Mesenchymal stem cell (in vitro differentiated cells and primary cell): ENCODE measurements at regions not wholly inside any gene's neighbourhood (a gene's known extent, or its start where the extent isn't known, plus 50 kb on each side); places are given as distances from the start of the nearest gene placed in this dataset.

ENCODE experiments used
- DNase-seq: peaks from one replicate; pipeline ENCODE4 v3.0.0-alpha.2; 2013
- H2AFZ ChIP-seq: one replicate; pipeline ENCODE4 v1.6.1; 2013; ENCODE audit warnings: low read depth, mild to moderate bottlenecking, control low read depth, inconsistent platforms, low read length, moderate library complexity
- H2AK5ac ChIP-seq: 2 replicates; pipeline ENCODE4 v1.6.1; 2013; ENCODE audit warnings: low read length, moderate library complexity, mild to moderate bottlenecking, inconsistent platforms; ENCODE audit not compliant: severe bottlenecking
- H2BK120ac ChIP-seq: one replicate; pipeline ENCODE4 v1.6.1; 2013; ENCODE audit warnings: low read depth, mild to moderate bottlenecking, inconsistent platforms, low read length, moderate library complexity
- H2BK12ac ChIP-seq, 2 experiments: one replicate each; pipeline ENCODE4 v1.6.1; 2013; ENCODE audit warnings: inconsistent platforms in 2 of 2, low read length in 2 of 2, mild to moderate bottlenecking in 2 of 2, moderate library complexity in 2 of 2, control low read depth in 1 of 2
- H2BK15ac ChIP-seq: one replicate; pipeline ENCODE4 v1.6.1; 2013; ENCODE audit warnings: mild to moderate bottlenecking, low read depth, inconsistent platforms; ENCODE audit not compliant: poor library complexity, severe bottlenecking
- H2BK5ac ChIP-seq: 2 replicates; pipeline ENCODE4 v1.6.1; 2013; ENCODE audit warnings: low read depth, mild to moderate bottlenecking, low read length, control low read depth, inconsistent platforms; ENCODE audit not compliant: poor library complexity, severe bottlenecking
- H3K14ac ChIP-seq, 2 experiments: one replicate each; pipeline ENCODE4 v1.6.1; 2013; ENCODE audit warnings: inconsistent platforms in 2 of 2, low read length in 2 of 2, control low read depth in 1 of 2, mild to moderate bottlenecking in 1 of 2, moderate library complexity in 1 of 2
- H3K18ac ChIP-seq, 2 experiments: one replicate each; pipeline ENCODE4 v1.6.1; 2013; ENCODE audit warnings: inconsistent platforms in 2 of 2, low read length in 2 of 2, control low read depth in 1 of 2, low read depth in 1 of 2, mild to moderate bottlenecking in 1 of 2
- H3K23ac ChIP-seq, 2 experiments: one replicate each; pipeline ENCODE4 v1.6.1; 2013; ENCODE audit warnings: inconsistent platforms in 2 of 2, low read length in 2 of 2, mild to moderate bottlenecking in 2 of 2, moderate library complexity in 2 of 2, control low read depth in 1 of 2
- H3K27ac ChIP-seq: 2 replicates; pipeline ENCODE4 v1.5.1; 2013; ENCODE audit warnings: mild to moderate bottlenecking, moderate library complexity, low read length, control low read depth, inconsistent platforms; ENCODE audit not compliant: poor library complexity, severe bottlenecking
- H3K27me3 ChIP-seq, 2 experiments: 2 replicates each; pipeline versions ENCODE4 v1.6.1 to v1.7.0; 2013; ENCODE audit warnings: low read length in 2 of 2, mild to moderate bottlenecking in 2 of 2, moderate library complexity in 2 of 2, control low read depth in 1 of 2, inconsistent platforms in 1 of 2; ENCODE audit not compliant: control insufficient read depth in 1 of 2, insufficient read depth in 1 of 2
- H3K36me3 ChIP-seq, 2 experiments: 2 replicates each; pipeline versions ENCODE4 v1.6.1 to v1.7.0; 2013; ENCODE audit warnings: low read length in 2 of 2, control low read depth in 1 of 2, inconsistent platforms in 1 of 2, low read depth in 1 of 2, mild to moderate bottlenecking in 1 of 2; ENCODE audit not compliant: insufficient read depth in 2 of 2, control insufficient read depth in 1 of 2
- H3K4ac ChIP-seq, 2 experiments: one replicate each; pipeline ENCODE4 v1.6.1; 2013; ENCODE audit warnings: inconsistent platforms in 2 of 2, low read length in 2 of 2, mild to moderate bottlenecking in 2 of 2, moderate library complexity in 2 of 2, control low read depth in 1 of 2, low read depth in 1 of 2
- H3K4me1 ChIP-seq: 2 replicates; pipeline ENCODE4 v1.6.1; 2013; ENCODE audit warnings: low read depth, low read length, control low read depth; ENCODE audit not compliant: control insufficient read depth, insufficient read depth
- H3K4me2 ChIP-seq: 2 replicates; pipeline ENCODE4 v1.6.1; 2013; ENCODE audit warnings: low read length, mild to moderate bottlenecking, inconsistent platforms; ENCODE audit not compliant: poor library complexity, severe bottlenecking
- H3K4me3 ChIP-seq, 2 experiments: 2 replicates each; pipeline versions ENCODE4 v1.5.1 to v1.7.0; 2013; ENCODE audit warnings: low read length in 2 of 2, mild to moderate bottlenecking in 2 of 2, control low read depth in 1 of 2, low read depth in 1 of 2; ENCODE audit not compliant: insufficient read depth in 1 of 2
- H3K79me1 ChIP-seq: replicated peaks from 2 replicates; pipeline ENCODE4 v1.6.1; 2013; ENCODE audit warnings: mild to moderate bottlenecking, control low read depth, low read length, inconsistent platforms; ENCODE audit not compliant: poor library complexity, severe bottlenecking
- H3K9ac ChIP-seq: 2 replicates; pipeline ENCODE4 v1.7.0; 2013; ENCODE audit warnings: mild to moderate bottlenecking, low read length, moderate library complexity
- H3K9me3 ChIP-seq: 2 replicates; pipeline ENCODE4 v1.7.0; 2013; ENCODE audit warnings: mild to moderate bottlenecking, low read length; ENCODE audit not compliant: control insufficient read depth
- H4K8ac ChIP-seq: one replicate; pipeline ENCODE4 v1.6.1; 2013; ENCODE audit warnings: inconsistent platforms, mild to moderate bottlenecking, low read length, moderate library complexity
- H4K91ac ChIP-seq: one replicate; pipeline ENCODE4 v1.6.1; 2013; ENCODE audit warnings: mild to moderate bottlenecking, low read length, inconsistent platforms
- WGBS: methylation state at CpG from one replicate; pipeline ENCODE4 v1.1.7; 2013; ENCODE audit warnings: mixed read lengths; 5-methylcytosine and 5-hydroxymethylcytosine counted together

GRCh38 chr13:83100237-83100636, 782.0 kb downstream of the SLITRK1 start:
- no peak overlapping the region for H3K9ac ChIP-seq
- no peak for DNase-seq
- no peak overlapping the region for H2BK12ac ChIP-seq
- H2BK120ac ChIP-seq, result no peak overlapping the region
- no peak overlapping the region for H3K18ac ChIP-seq
- no peak overlapping the region for H2BK15ac ChIP-seq
- no peak overlapping the region for H3K27ac ChIP-seq
- H2AK5ac ChIP-seq, result no peak overlapping the region
- no peaks in the 10 kb centered on the region for H3K27me3 ChIP-seq
- no peaks in the 10 kb centered on the region for H3K79me1 ChIP-seq
- no peak overlapping the region for H4K8ac ChIP-seq
- H3K36me3 ChIP-seq, result no peaks in the 10 kb centered on the region
- H3K4me1 ChIP-seq, result no peaks in the 10 kb centered on the region
- no peak overlapping the region for H3K4ac ChIP-seq
- no peak overlapping the region for H3K4me2 ChIP-seq
- no peak overlapping the region for H3K4me3 ChIP-seq
- no peak overlapping the region for H3K14ac ChIP-seq
- H2BK5ac ChIP-seq, result no peak overlapping the region
- WGBS, result no CpG with 5 or more reads among the region's 1 CpG
- H2AFZ ChIP-seq, result no peak overlapping the region
- H3K9me3 ChIP-seq, result peaks cover 3% of the 10 kb centered on the region
- H3K23ac ChIP-seq, result no peak overlapping the region
- H4K91ac ChIP-seq, result no peak overlapping the region

- Histone ChIP-seq H3K79me1 (no peaks in the 10 kb centered on the region), H3K14ac (no peak overlapping the region), H3K9ac (no peak overlapping the region), H4K91ac (no peak overlapping the region), H3K4ac (no peak overlapping the region), H3K4me1 (no peaks in the 10 kb centered on the region), H2BK12ac (no peak overlapping the region), H2AK5ac (no peak overlapping the region), H2BK15ac (no peak overlapping the region), H3K27ac (no peak overlapping the region), H3K4me3 (no peak overlapping the region), H3K36me3 (no peaks in the 10 kb centered on the region), H2BK5ac (no peak overlapping the region), H4K8ac (no peak overlapping the region), H3K27me3 (no peaks in the 10 kb centered on the region), H3K4me2 (no peak overlapping the region), H3K23ac (no peak overlapping the region), H2BK120ac (no peak overlapping the region), H3K18ac (no peak overlapping the region), H2AFZ (no peak overlapping the region), H3K9me3 (peaks cover 7% of the 10 kb centered on the region)
- WGBS, result 100% methylated on average over 1 of the region's 1 CpG
- no peak for DNase-seq
Observed at GRCh38 chr13:83088858-83089257, 793.4 kb downstream of the SLITRK1 start.

- Histone ChIP-seq H3K18ac (no peak overlapping the region), H4K8ac (no peak overlapping the region), H3K27ac (no peak overlapping the region), H2BK12ac (no peak overlapping the region), H2BK120ac (no peak overlapping the region), H3K23ac (no peak overlapping the region), H2BK15ac (no peak overlapping the region), H3K4me1 (no peaks in the 10 kb centered on the region), H2BK5ac (no peak overlapping the region), H4K91ac (no peak overlapping the region), H3K36me3 (no peaks in the 10 kb centered on the region), H2AFZ (no peak overlapping the region), H3K79me1 (no peaks in the 10 kb centered on the region), H3K9ac (no peak overlapping the region), H3K9me3 (peaks cover 6% of the 10 kb centered on the region), H3K4ac (no peak overlapping the region), H3K4me2 (no peak overlapping the region), H3K14ac (no peak overlapping the region), H3K27me3 (no peaks in the 10 kb centered on the region), H2AK5ac (no peak overlapping the region), H3K4me3 (no peak overlapping the region)
- DNase-seq, result no peak
- 100% methylated on average over 1 of the region's 1 CpG for WGBS
Observed at GRCh38 chr13:83086948-83087347, 795.3 kb downstream of the SLITRK1 start.

GRCh38 chr13:83086088-83086487, 796.2 kb downstream of the SLITRK1 start:
- H3K14ac ChIP-seq, result no peak overlapping the region
- H2BK5ac ChIP-seq, result no peak overlapping the region
- peaks cover 5% of the 10 kb centered on the region for H3K9me3 ChIP-seq
- no peak overlapping the region for H2AFZ ChIP-seq
- H3K18ac ChIP-seq, result no peak overlapping the region
- no peak overlapping the region for H2BK120ac ChIP-seq
- no peak overlapping the region for H3K4me3 ChIP-seq
- DNase-seq, result peak; percentile 6
- no peak overlapping the region for H3K23ac ChIP-seq
- no peak overlapping the region for H4K91ac ChIP-seq
- H3K4me2 ChIP-seq, result no peak overlapping the region
- no peak overlapping the region for H3K4ac ChIP-seq
- H2BK15ac ChIP-seq, result no peak overlapping the region
- no peaks in the 10 kb centered on the region for H3K4me1 ChIP-seq
- no peak overlapping the region for H3K9ac ChIP-seq
- no peaks in the 10 kb centered on the region for H3K79me1 ChIP-seq
- no peak overlapping the region for H2BK12ac ChIP-seq
- no peak overlapping the region for H4K8ac ChIP-seq
- no peaks in the 10 kb centered on the region for H3K27me3 ChIP-seq
- H3K36me3 ChIP-seq, result no peaks in the 10 kb centered on the region
- no peak overlapping the region for H3K27ac ChIP-seq
- no peak overlapping the region for H2AK5ac ChIP-seq
